Body of pancreas (tissue), 4 donors: ENCODE measurements at regions not wholly inside any gene's neighbourhood (a gene's known extent, or its start where the extent isn't known, plus 50 kb on each side); places are given as distances from the start of the nearest gene placed in this dataset.
"Not testable (repeated sequence)": the region's sequence is repeated elsewhere in the genome, so short reads cannot be mapped to it uniquely, and the experiment has no call there.

Source experiments
- ATAC-seq: fragments of 150-250 bp; one replicate; pipeline ENCODE4 v1.9.1; 2016
- DNase-seq, 4 donors: peaks; one replicate each; pipeline ENCODE4 v3.0.0-alpha.2; 2019
- H3K27ac ChIP-seq, 4 donors: fragments of 200-600 bp; sonication (generic); 1 replicate in 3 of 4; 2 replicates in 1 of 4; pipeline versions ENCODE4 v1.5.1 to v1.6.1; 2016 to 2019; ENCODE audit warnings: mild to moderate bottlenecking in 1 of 4, mixed read lengths in 1 of 4, moderate library complexity in 1 of 4
- H3K27me3 ChIP-seq, 2 donors: fragments of 200-600 bp; sonication (generic); one replicate each; pipeline ENCODE4 v1.6.0; 2016; ENCODE audit warnings: mild to moderate bottlenecking in 1 of 2
- H3K36me3 ChIP-seq, 2 donors: fragments of 200-600 bp; sonication (generic); replicated peaks in 1 of 2; 2 replicates each; pipeline ENCODE4 v1.5.1; 2016; ENCODE audit warnings: low read depth in 2 of 2; ENCODE audit not compliant: insufficient read depth in 1 of 2
- H3K4me1 ChIP-seq: fragments of 200-600 bp; sonication (generic); one replicate; pipeline ENCODE4 v1.6.0; 2016
- H3K4me3 ChIP-seq, 2 donors: fragments of 200-600 bp; sonication (generic); 1 replicate in 1 of 2; 2 replicates in 1 of 2; pipeline ENCODE4 v1.5.1; 2016 to 2019
- H3K9me3 ChIP-seq, 3 donors: fragments of 200-600 bp; sonication (generic); 1 replicate in 2 of 3; 2 replicates in 1 of 3; pipeline ENCODE4 v1.5.1; 2016
- CTCF ChIP-seq, 7 experiments: fragments of 450-650 bp in 4 of 7; fragments of 200-600 bp in 3 of 7; sonication (generic) in 3 of 7; IDR thresholded peaks; one replicate each; pipeline ENCODE4 v1.5.1; 2016 to 2019; ENCODE audit warnings: antibody characterized with exemption in 7 of 7
- POLR2A ChIP-seq, 3 donors: fragments of 450-650 bp; IDR thresholded peaks; one replicate each; pipeline ENCODE4 v1.6.1; 2016; ENCODE audit warnings: antibody characterized with exemption in 3 of 3, mild to moderate bottlenecking in 2 of 3
- WGBS, 2 donors: methylation state at CpG; one replicate each; pipeline ENCODE4 v1.1.5; 2017; 5-methylcytosine and 5-hydroxymethylcytosine counted together
- intact Hi-C: fragments of 100-400 bp; cut with DNase I; formaldehyde crosslinking; loops from one replicate; pipeline ENCODE4 v1.15.1; 2023

- ATAC-seq = no peak
- no peaks in the 10 kb centered on the region for H3K36me3 ChIP-seq
- H3K9me3 ChIP-seq = no peaks in the 10 kb centered on the region
- 39 to 45% methylated on average over 3 of the region's 3 CpGs for WGBS, 2 donors
- no peak for DNase-seq
- TF ChIP-seq POLR2A (IDR thresholded peaks at IDR 0.05) (no peak), CTCF (IDR thresholded peaks at IDR 0.05) (no peak)
- no peaks in the 10 kb centered on the region for H3K27me3 ChIP-seq
- H3K4me3 ChIP-seq = no peak overlapping the region
- H3K27ac ChIP-seq = no peak overlapping the region
- intact Hi-C loops = no loop called here
- H3K4me1 ChIP-seq = no peaks in the 10 kb centered on the region
These were observed 2246.0 kb downstream of the ARAP2 start for GRCh38 chr4:33998291-33998690.

- H3K4me3 ChIP-seq = no peak overlapping the region
- no peaks in the 10 kb centered on the region for H3K9me3 ChIP-seq
- WGBS, 2 donors = 60 to 66% methylated on average over 3 of the region's 3 CpGs
- ATAC-seq (no peak), DNase-seq (no peak)
- H3K36me3 ChIP-seq = no peaks in the 10 kb centered on the region
- no peak overlapping the region for H3K27ac ChIP-seq
- TF ChIP-seq CTCF (IDR thresholded peaks at IDR 0.05) (no peak), POLR2A (IDR thresholded peaks at IDR 0.05) (no peak)
- H3K4me1 ChIP-seq = no peaks in the 10 kb centered on the region
- H3K27me3 ChIP-seq = no peaks in the 10 kb centered on the region
- intact Hi-C loops = no loop called here
These were observed 2244.0 kb downstream of the ARAP2 start for GRCh38 chr4:34000356-34000755.

GRCh38 chr4:34006540-34006939, 2237.8 kb downstream of the ARAP2 start:
- WGBS, 2 donors = 33 to 40% methylated on average over 1 of the region's 1 CpG
- H3K36me3 ChIP-seq, intact Hi-C loops, DNase-seq, H3K9me3 ChIP-seq, ATAC-seq, H3K4me1 ChIP-seq, H3K27me3 ChIP-seq, H3K4me3 ChIP-seq, H3K27ac ChIP-seq: not testable (repeated sequence)

- intact Hi-C loops = no loop called here
- H3K4me3 ChIP-seq = no peak overlapping the region
- TF ChIP-seq CTCF (IDR thresholded peaks at IDR 0.05) = no peak
- TF ChIP-seq POLR2A (IDR thresholded peaks at IDR 0.05) = no peak
- H3K9me3 ChIP-seq = no peaks in the 10 kb centered on the region
- DNase-seq (no peak), ATAC-seq (no peak)
- H3K4me1 ChIP-seq = no peaks in the 10 kb centered on the region
- no peaks in the 10 kb centered on the region for H3K27me3 ChIP-seq
- no peak overlapping the region for H3K27ac ChIP-seq
- no peaks in the 10 kb centered on the region for H3K36me3 ChIP-seq
- 31 to 41% methylated on average over 1 of the region's 1 CpG for WGBS, 2 donors
These were observed 2234.4 kb downstream of the ARAP2 start for GRCh38 chr4:34009951-34010350.

- TF ChIP-seq CTCF (IDR thresholded peaks at IDR 0.05) (no peak), POLR2A (IDR thresholded peaks at IDR 0.05) (no peak)
- no peaks in the 10 kb centered on the region for H3K27me3 ChIP-seq
- intact Hi-C loops = no loop called here
- no peak for ATAC-seq
- H3K4me1 ChIP-seq = no peaks in the 10 kb centered on the region
- 34 to 35% methylated on average over 6 of the region's 6 CpGs for WGBS, 2 donors
- H3K4me3 ChIP-seq = no peak overlapping the region
- H3K9me3 ChIP-seq = no peaks in the 10 kb centered on the region
- no peak overlapping the region for H3K27ac ChIP-seq
- DNase-seq = no peak
- H3K36me3 ChIP-seq = no peaks in the 10 kb centered on the region
These were observed 2233.4 kb downstream of the ARAP2 start for GRCh38 chr4:34010751-34011519.
